Lower leg skin (tissue), 3 donors: ENCODE measurements at regions not wholly inside any gene's neighbourhood (a gene's known extent, or its start where the extent isn't known, plus 50 kb on each side); places are given as distances from the start of the nearest gene placed in this dataset.

Experiments used
- CTCF ChIP-seq, 3 donors: fragments of 450-650 bp; IDR thresholded peaks; one replicate each; pipeline ENCODE4 v1.5.1; 2016; ENCODE audit warnings: antibody characterized with exemption in 3 of 3, mild to moderate bottlenecking in 3 of 3, moderate library complexity in 2 of 3
- POLR2A ChIP-seq, 2 donors: fragments of 450-650 bp; IDR thresholded peaks; one replicate each; pipeline ENCODE4 v1.6.1; 2016 to 2017; ENCODE audit warnings: antibody characterized with exemption in 2 of 2, mild to moderate bottlenecking in 1 of 2, moderate library complexity in 1 of 2

- TF ChIP-seq CTCF (IDR thresholded peaks at IDR 0.05) (no peak), POLR2A (IDR thresholded peaks at IDR 0.05) (no peak)
Observed at GRCh38 chr5:118478852-118479251, 509.5 kb downstream of the DTWD2 start.
